Neutrophil (primary cell): ENCODE measurements at regions not wholly inside any gene's neighbourhood (a gene's known extent, or its start where the extent isn't known, plus 50 kb on each side); places are given as distances from the start of the nearest gene placed in this dataset.

ENCODE experiments used
- H3K27ac ChIP-seq: fragments of 200-600 bp; sonication (generic); 2 replicates; pipeline ENCODE4 v1.5.1; 2016; ENCODE audit warnings: mild to moderate bottlenecking, moderate library complexity
- H3K27me3 ChIP-seq: fragments of 200-600 bp; sonication (generic); 2 replicates; pipeline ENCODE4 v1.6.0; 2016; ENCODE audit warnings: mild to moderate bottlenecking
- H3K36me3 ChIP-seq: fragments of 200-600 bp; sonication (generic); 2 replicates; pipeline ENCODE4 v1.5.1; 2017
- H3K4me1 ChIP-seq, 2 experiments: fragments of 200-600 bp in 1 of 2; sonication (generic) in 1 of 2; 1 replicate in 1 of 2; 2 replicates in 1 of 2; pipeline versions ENCODE4 v1.5.1 to v1.6.1; 2013 to 2016; ENCODE audit warnings: low read depth in 1 of 2, low read length in 1 of 2, mild to moderate bottlenecking in 1 of 2, moderate library complexity in 1 of 2; ENCODE audit not compliant: control insufficient read depth in 1 of 2, insufficient read depth in 1 of 2
- H3K4me3 ChIP-seq, 2 experiments: fragments of 200-600 bp in 1 of 2; sonication (generic) in 1 of 2; 1 replicate in 1 of 2; 2 replicates in 1 of 2; pipeline ENCODE4 v1.5.1; 2013 to 2016; ENCODE audit warnings: low read depth in 1 of 2, low read length in 1 of 2, mild to moderate bottlenecking in 1 of 2, moderate library complexity in 1 of 2
- H3K9me3 ChIP-seq: fragments of 200-600 bp; sonication (generic); 2 replicates; pipeline ENCODE4 v1.5.1; 2016
- CTCF ChIP-seq: fragments of 200-600 bp; sonication (generic); IDR thresholded peaks from 2 replicates; pipeline ENCODE4 v1.5.1; 2016; ENCODE audit warnings: antibody characterized with exemption

DNA sequence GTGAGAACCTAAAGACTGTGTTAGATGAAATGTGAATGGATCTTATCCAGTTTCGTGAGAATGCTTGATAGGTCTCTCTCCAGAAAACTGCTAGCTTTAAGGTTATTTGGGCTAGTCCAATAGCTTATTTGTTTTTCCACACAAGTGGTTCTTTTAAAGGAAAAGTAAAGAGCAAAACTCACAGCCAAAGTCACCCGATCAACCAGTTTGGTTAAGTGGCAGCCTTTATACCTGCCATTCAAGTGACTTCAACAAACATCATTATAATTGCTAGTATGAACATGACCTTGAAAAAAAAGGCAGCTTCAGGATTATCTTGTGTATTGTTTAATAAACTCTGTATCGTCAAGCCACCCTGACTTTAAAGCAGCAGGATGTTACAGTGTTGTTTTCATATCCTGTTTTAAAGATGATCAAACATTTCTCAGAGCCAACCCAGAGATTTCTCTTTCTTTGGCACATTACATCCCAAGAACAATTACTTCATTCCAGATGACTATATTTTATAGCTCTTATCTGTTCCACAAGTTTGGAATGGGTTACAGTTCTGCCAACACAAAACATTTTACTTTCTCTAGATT is 253.4 kb downstream of the EPHA7 start:
- no peaks in the 10 kb centered on the region for H3K27me3 ChIP-seq
- no peak overlapping the region for H3K4me3 ChIP-seq
- H3K4me1 ChIP-seq, result no peaks in the 10 kb centered on the region
- H3K9me3 ChIP-seq, result no peaks in the 10 kb centered on the region
- TF ChIP-seq CTCF, result no peak
- no peak overlapping the region for H3K27ac ChIP-seq
- H3K36me3 ChIP-seq, result no peaks in the 10 kb centered on the region

DNA sequence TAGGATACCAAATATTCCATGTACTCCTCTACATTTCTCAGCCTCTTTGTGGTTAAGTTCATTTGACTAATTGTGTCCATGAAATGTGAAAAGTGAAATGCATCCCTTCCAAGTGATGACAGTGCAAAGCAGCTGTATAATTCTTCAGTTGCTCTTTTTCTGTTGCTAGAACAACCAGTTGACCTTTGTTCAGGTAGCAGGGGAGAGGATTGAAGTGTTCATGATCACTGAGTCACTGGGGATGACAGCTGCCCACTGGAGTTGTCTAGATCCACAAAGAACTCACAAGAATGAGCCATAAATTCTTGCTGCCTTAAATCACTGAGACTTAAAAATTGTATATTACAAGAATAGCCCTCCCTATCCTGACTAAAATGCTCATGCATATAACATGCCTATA is 254.6 kb downstream of the EPHA7 start:
- H3K27me3 ChIP-seq, result no peaks in the 10 kb centered on the region
- H3K4me1 ChIP-seq, result no peaks in the 10 kb centered on the region
- no peak for TF ChIP-seq CTCF
- no peak overlapping the region for H3K4me3 ChIP-seq
- H3K27ac ChIP-seq, result no peak overlapping the region
- no peaks in the 10 kb centered on the region for H3K9me3 ChIP-seq
- no peaks in the 10 kb centered on the region for H3K36me3 ChIP-seq

DNA sequence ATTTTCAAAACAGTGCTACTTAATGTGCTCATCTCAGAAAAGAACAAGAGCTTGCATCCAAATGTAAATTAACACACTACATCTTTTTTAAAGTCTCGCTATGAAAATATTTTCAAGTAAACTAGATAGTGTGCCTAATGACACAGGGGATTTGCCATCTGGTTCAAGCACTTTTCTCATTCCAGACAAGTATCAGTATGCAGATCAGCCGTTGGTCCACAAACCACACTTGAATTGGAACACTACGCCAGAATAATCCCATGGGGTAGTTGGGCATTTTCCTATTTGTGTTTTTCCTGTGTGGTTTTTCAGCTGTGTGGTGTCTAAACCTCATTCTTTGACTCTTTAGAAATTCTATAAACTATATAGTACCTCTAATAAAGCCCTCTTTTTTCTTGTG is 256.2 kb downstream of the EPHA7 start:
- Histone ChIP-seq H3K36me3 (no peaks in the 10 kb centered on the region), H3K4me1 (no peaks in the 10 kb centered on the region), H3K27ac (no peak overlapping the region), H3K9me3 (no peaks in the 10 kb centered on the region), H3K4me3 (no peak overlapping the region), H3K27me3 (no peaks in the 10 kb centered on the region)
- no peak for TF ChIP-seq CTCF

GRCh38 chr6:93139408-93140081 is 279.8 kb downstream of the EPHA7 start:
- H3K27ac ChIP-seq, result no peak overlapping the region
- TF ChIP-seq CTCF, result no peak
- H3K27me3 ChIP-seq, result no peaks in the 10 kb centered on the region
- no peaks in the 10 kb centered on the region for H3K36me3 ChIP-seq
- H3K4me1 ChIP-seq, result no peaks in the 10 kb centered on the region
- H3K9me3 ChIP-seq, result no peaks in the 10 kb centered on the region
- H3K4me3 ChIP-seq, result no peak overlapping the region

DNA sequence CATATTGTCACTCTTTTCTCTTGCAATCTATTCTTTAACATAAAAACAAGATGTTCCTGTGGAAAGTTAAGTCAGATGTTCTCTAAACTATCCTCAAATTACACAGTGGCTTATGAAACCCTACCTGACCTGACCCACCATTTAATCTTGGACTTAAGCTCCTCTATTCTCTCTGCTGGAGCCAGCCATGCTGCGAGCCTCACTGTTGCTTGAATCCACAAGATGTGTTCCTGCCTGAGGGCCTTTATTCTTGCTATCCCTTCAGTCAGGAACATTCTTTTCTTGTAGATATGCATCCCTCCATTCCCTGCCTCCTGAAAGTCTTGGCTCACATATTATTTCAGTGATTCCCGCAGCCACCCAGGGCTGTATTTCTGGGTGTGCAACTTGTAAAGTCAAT is 283.2 kb downstream of the EPHA7 start:
- Histone ChIP-seq H3K36me3 (no peaks in the 10 kb centered on the region), H3K27ac (no peak overlapping the region), H3K4me1 (no peaks in the 10 kb centered on the region), H3K4me3 (no peak overlapping the region), H3K27me3 (no peaks in the 10 kb centered on the region), H3K9me3 (no peaks in the 10 kb centered on the region)
- TF ChIP-seq CTCF, result no peak
